ENCODE measurements at regions not wholly inside any gene's neighbourhood (a gene's known extent, or its start where the extent isn't known, plus 50 kb on each side); places are given as distances from the start of the nearest gene placed in this dataset.

DNA sequence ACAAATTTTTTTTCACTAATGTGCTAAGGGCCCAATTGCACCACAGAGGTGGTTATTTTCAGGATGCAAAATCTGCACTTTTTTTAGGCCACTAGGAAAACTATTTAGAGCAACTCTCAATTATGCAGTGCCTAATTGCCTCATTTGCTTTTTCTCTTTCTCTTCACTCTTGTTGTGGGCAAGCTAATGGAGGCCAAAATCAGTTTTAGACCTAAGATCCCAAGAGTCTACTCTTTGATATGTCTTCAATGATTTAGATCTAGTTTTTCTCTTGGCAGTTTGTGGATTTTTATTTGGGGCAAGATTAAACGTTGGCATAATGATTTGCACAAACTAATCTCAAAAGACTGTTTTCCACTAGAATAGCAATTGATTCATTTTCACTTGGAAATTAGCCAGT lies 1996.9 kb downstream of the LRRC4C start:
- Histone ChIP-seq H2AFZ (ENCODE audit: low read depth, low read length) (no peak overlapping the region), H3K4me3 (ENCODE audit: insufficient read depth, low read depth, low read length) (no peak overlapping the region), H3K79me2 (ENCODE audit: insufficient read depth, low read length) (no peaks in the 10 kb centered on the region), H3K27me3 (ENCODE audit: insufficient read depth, low read length) (no peaks in the 10 kb centered on the region), H3K4me2 (ENCODE audit: low read length) (no peak overlapping the region), H3K9me3 (ENCODE audit: insufficient read depth, low read depth, low read length) (no peaks in the 10 kb centered on the region), H3K36me3 (ENCODE audit: insufficient read depth, low read length) (no peaks in the 10 kb centered on the region), H4K20me1 (ENCODE audit: insufficient read depth, low read length) (no peaks in the 10 kb centered on the region), H3K9ac (ENCODE audit: low read length) (no peak overlapping the region), H3K27ac (ENCODE audit: low read depth, low read length) (no peak overlapping the region), H3K4me1 (ENCODE audit: insufficient read depth, low read length) (no peaks in the 10 kb centered on the region)
- Mint-ChIP-seq H3K27me3 (ENCODE audit: low read depth, unreplicated experiment) (no peaks in the 10 kb centered on the region), H3K9me3 (ENCODE audit: unreplicated experiment) (no peaks in the 10 kb centered on the region), H3K4me3 (ENCODE audit: unreplicated experiment) (no peak overlapping the region), H3K36me3 (ENCODE audit: low read depth, unreplicated experiment) (no peaks in the 10 kb centered on the region), H3K4me1 (ENCODE audit: low read depth, unreplicated experiment) (no peaks in the 10 kb centered on the region), H3K27ac (ENCODE audit: unreplicated experiment) (no peak overlapping the region)
- DNase-seq (ENCODE audit: low read depth) (no peak), FAIRE-seq (no peak)
- TF ChIP-seq EZH2 (IDR thresholded peaks at IDR 0.05; ENCODE audit: insufficient read depth, low read length): no peak
- TF ChIP-seq, protein P1, sequence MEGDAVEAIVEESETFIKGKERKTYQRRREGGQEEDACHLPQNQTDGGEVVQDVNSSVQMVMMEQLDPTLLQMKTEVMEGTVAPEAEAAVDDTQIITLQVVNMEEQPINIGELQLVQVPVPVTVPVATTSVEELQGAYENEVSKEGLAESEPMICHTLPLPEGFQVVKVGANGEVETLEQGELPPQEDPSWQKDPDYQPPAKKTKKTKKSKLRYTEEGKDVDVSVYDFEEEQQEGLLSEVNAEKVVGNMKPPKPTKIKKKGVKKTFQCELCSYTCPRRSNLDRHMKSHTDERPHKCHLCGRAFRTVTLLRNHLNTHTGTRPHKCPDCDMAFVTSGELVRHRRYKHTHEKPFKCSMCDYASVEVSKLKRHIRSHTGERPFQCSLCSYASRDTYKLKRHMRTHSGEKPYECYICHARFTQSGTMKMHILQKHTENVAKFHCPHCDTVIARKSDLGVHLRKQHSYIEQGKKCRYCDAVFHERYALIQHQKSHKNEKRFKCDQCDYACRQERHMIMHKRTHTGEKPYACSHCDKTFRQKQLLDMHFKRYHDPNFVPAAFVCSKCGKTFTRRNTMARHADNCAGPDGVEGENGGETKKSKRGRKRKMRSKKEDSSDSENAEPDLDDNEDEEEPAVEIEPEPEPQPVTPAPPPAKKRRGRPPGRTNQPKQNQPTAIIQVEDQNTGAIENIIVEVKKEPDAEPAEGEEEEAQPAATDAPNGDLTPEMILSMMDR (IDR thresholded peaks at IDR 0.05; ENCODE audit: insufficient read depth, low read depth, low read length): no peak

DNA sequence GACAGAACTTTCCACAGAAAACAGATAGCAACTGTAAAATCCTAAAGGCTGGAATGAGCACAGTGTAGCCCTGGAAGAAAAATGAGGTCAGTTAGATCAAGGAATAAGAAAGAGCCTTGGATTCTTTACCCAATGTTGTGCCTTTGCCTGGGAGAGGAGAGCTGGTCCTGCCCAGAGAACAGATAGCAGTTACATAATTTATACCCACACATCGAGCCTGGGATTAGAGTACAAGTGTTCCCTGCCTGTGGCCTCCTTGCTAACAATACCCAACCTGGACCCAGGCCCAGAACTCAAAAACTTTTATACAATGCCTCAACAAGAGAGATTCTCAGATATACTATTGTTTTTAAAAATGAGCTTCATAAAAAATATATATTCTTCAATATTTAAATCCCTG lies 1998.4 kb downstream of the LRRC4C start:
- Histone ChIP-seq H3K36me3 (ENCODE audit: insufficient read depth, low read length) (no peaks in the 10 kb centered on the region), H3K9me3 (ENCODE audit: insufficient read depth, low read depth, low read length) (no peaks in the 10 kb centered on the region), H3K4me2 (ENCODE audit: low read length) (no peak overlapping the region), H3K9ac (ENCODE audit: low read length) (no peak overlapping the region), H3K27ac (ENCODE audit: low read depth, low read length) (no peak overlapping the region), H3K79me2 (ENCODE audit: insufficient read depth, low read length) (no peaks in the 10 kb centered on the region), H4K20me1 (ENCODE audit: insufficient read depth, low read length) (no peaks in the 10 kb centered on the region), H3K27me3 (ENCODE audit: insufficient read depth, low read length) (no peaks in the 10 kb centered on the region), H3K4me1 (ENCODE audit: insufficient read depth, low read length) (no peaks in the 10 kb centered on the region), H2AFZ (ENCODE audit: low read depth, low read length) (no peak overlapping the region), H3K4me3 (ENCODE audit: insufficient read depth, low read depth, low read length) (no peak overlapping the region)
- H3K4me3 Mint-ChIP-seq (ENCODE audit: unreplicated experiment): no peak overlapping the region
- no peak overlapping the region for H3K27ac Mint-ChIP-seq (ENCODE audit: unreplicated experiment)
- no peak for DNase-seq (ENCODE audit: low read depth)
- no peaks in the 10 kb centered on the region for H3K4me1 Mint-ChIP-seq (ENCODE audit: low read depth, unreplicated experiment)
- TF ChIP-seq, protein P1 (IDR thresholded peaks at IDR 0.05; ENCODE audit: insufficient read depth, low read depth, low read length): no peak
- no peak for TF ChIP-seq EZH2 (IDR thresholded peaks at IDR 0.05; ENCODE audit: insufficient read depth, low read length)
- H3K9me3 Mint-ChIP-seq (ENCODE audit: unreplicated experiment): no peaks in the 10 kb centered on the region
- no peaks in the 10 kb centered on the region for H3K36me3 Mint-ChIP-seq (ENCODE audit: low read depth, unreplicated experiment)
- no peaks in the 10 kb centered on the region for H3K27me3 Mint-ChIP-seq (ENCODE audit: low read depth, unreplicated experiment)
- FAIRE-seq: no peak

DNA sequence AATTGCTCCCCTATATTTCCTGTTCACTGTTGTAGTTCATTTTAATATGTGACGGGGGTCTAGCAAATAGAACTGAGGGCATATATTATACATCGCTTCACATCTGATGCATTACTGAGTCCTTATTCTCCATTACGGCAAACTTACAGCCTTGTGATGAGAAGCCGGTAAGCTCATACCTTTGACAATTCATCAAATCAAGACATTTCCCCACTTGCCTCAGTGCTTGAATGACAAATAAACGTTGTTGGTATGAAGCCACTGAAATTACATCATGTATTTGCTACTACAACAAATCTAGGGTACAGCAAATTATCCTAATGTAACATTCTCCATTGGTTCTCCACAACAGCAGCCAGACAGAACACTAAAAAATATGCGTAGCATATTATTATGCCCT lies 1999.8 kb downstream of the LRRC4C start:
- H3K9me3 ChIP-seq (ENCODE audit: insufficient read depth, low read depth, low read length): no peaks in the 10 kb centered on the region
- H3K27ac Mint-ChIP-seq (ENCODE audit: unreplicated experiment): no peak overlapping the region
- H3K27me3 ChIP-seq (ENCODE audit: insufficient read depth, low read length): no peaks in the 10 kb centered on the region
- no peaks in the 10 kb centered on the region for H3K36me3 Mint-ChIP-seq (ENCODE audit: low read depth, unreplicated experiment)
- H2AFZ ChIP-seq (ENCODE audit: low read depth, low read length): no peak overlapping the region
- H3K36me3 ChIP-seq (ENCODE audit: insufficient read depth, low read length): no peaks in the 10 kb centered on the region
- H3K9ac ChIP-seq (ENCODE audit: low read length): no peak overlapping the region
- TF ChIP-seq EZH2 (IDR thresholded peaks at IDR 0.05; ENCODE audit: insufficient read depth, low read length): no peak
- TF ChIP-seq, protein P1 (IDR thresholded peaks at IDR 0.05; ENCODE audit: insufficient read depth, low read depth, low read length): no peak
- H3K4me3 Mint-ChIP-seq (ENCODE audit: unreplicated experiment): no peak overlapping the region
- no peaks in the 10 kb centered on the region for H3K27me3 Mint-ChIP-seq (ENCODE audit: low read depth, unreplicated experiment)
- FAIRE-seq (no peak), DNase-seq (ENCODE audit: low read depth) (no peak)
- no peaks in the 10 kb centered on the region for H3K4me1 Mint-ChIP-seq (ENCODE audit: low read depth, unreplicated experiment)
- no peak overlapping the region for H3K4me3 ChIP-seq (ENCODE audit: insufficient read depth, low read depth, low read length)
- no peak overlapping the region for H3K27ac ChIP-seq (ENCODE audit: low read depth, low read length)
- H4K20me1 ChIP-seq (ENCODE audit: insufficient read depth, low read length): no peaks in the 10 kb centered on the region
- H3K79me2 ChIP-seq (ENCODE audit: insufficient read depth, low read length): no peaks in the 10 kb centered on the region
- H3K4me2 ChIP-seq (ENCODE audit: low read length): no peak overlapping the region
- no peaks in the 10 kb centered on the region for H3K4me1 ChIP-seq (ENCODE audit: insufficient read depth, low read length)
- no peaks in the 10 kb centered on the region for H3K9me3 Mint-ChIP-seq (ENCODE audit: unreplicated experiment)
